WERI-Rb-1 (cell line): ENCODE measurements at regions not wholly inside any gene's neighbourhood (a gene's known extent, or its start where the extent isn't known, plus 50 kb on each side); places are given as distances from the start of the nearest gene placed in this dataset.

ENCODE experiments used
- DNase-seq: peaks from one replicate; pipeline ENCODE4 v3.0.0-alpha.2; 2020
- H3K27ac ChIP-seq: fragments of 250-450 bp; sonication (Bioruptor Pico); 2 replicates; pipeline ENCODE4 v1.5.1; 2020; ENCODE audit warnings: mild to moderate bottlenecking, moderate library complexity
- H3K27me3 ChIP-seq: fragments of 250-450 bp; sonication (Bioruptor Pico); 2 replicates; pipeline ENCODE4 v1.5.1; 2021; ENCODE audit warnings: mild to moderate bottlenecking, low read depth, moderate library complexity; ENCODE audit not compliant: insufficient read depth, severe bottlenecking
- H3K36me3 ChIP-seq: fragments of 250-450 bp; sonication (Bioruptor Pico); 2 replicates; pipeline ENCODE4 v1.5.1; 2020; ENCODE audit warnings: mild to moderate bottlenecking, moderate library complexity
- H3K4me3 ChIP-seq: 2 replicates; pipeline ENCODE4 v1.5.1; 2011; ENCODE audit warnings: low read depth, mild to moderate bottlenecking, control low read depth, low read length
- H3K9me3 ChIP-seq: fragments of 250-450 bp; sonication (Bioruptor Pico); 2 replicates; pipeline ENCODE4 v1.5.1; 2021; ENCODE audit warnings: mild to moderate bottlenecking, moderate library complexity; ENCODE audit not compliant: severe bottlenecking
- TF ChIP-seq, protein P1 (sequence below): IDR thresholded peaks from 2 replicates; pipeline ENCODE4 v1.5.1; 2011; ENCODE audit warnings: low read depth, mild to moderate bottlenecking, control low read depth, inconsistent platforms, low read length

GRCh38 chr13:68199271-68199670 lies 969.1 kb upstream of the PCDH9 start:
- TF ChIP-seq, protein P1, sequence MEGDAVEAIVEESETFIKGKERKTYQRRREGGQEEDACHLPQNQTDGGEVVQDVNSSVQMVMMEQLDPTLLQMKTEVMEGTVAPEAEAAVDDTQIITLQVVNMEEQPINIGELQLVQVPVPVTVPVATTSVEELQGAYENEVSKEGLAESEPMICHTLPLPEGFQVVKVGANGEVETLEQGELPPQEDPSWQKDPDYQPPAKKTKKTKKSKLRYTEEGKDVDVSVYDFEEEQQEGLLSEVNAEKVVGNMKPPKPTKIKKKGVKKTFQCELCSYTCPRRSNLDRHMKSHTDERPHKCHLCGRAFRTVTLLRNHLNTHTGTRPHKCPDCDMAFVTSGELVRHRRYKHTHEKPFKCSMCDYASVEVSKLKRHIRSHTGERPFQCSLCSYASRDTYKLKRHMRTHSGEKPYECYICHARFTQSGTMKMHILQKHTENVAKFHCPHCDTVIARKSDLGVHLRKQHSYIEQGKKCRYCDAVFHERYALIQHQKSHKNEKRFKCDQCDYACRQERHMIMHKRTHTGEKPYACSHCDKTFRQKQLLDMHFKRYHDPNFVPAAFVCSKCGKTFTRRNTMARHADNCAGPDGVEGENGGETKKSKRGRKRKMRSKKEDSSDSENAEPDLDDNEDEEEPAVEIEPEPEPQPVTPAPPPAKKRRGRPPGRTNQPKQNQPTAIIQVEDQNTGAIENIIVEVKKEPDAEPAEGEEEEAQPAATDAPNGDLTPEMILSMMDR = no peak
- Histone ChIP-seq H3K27ac (no peak overlapping the region), H3K27me3 (no peaks in the 10 kb centered on the region), H3K36me3 (no peaks in the 10 kb centered on the region), H3K4me3 (no peak overlapping the region), H3K9me3 (no peaks in the 10 kb centered on the region)
- DNase-seq = no peak

GRCh38 chr13:68190818-68191217 lies 960.7 kb upstream of the PCDH9 start:
- DNase-seq = no peak
- Histone ChIP-seq H3K4me3 (no peak overlapping the region), H3K9me3 (no peaks in the 10 kb centered on the region), H3K36me3 (no peaks in the 10 kb centered on the region), H3K27ac (no peak overlapping the region), H3K27me3 (no peaks in the 10 kb centered on the region)
- TF ChIP-seq, protein P1 = no peak

- no peaks in the 10 kb centered on the region for H3K27me3 ChIP-seq
- no peak for DNase-seq
- TF ChIP-seq, protein P1 = no peak
- no peak overlapping the region for H3K27ac ChIP-seq
- no peak overlapping the region for H3K4me3 ChIP-seq
- H3K9me3 ChIP-seq = no peaks in the 10 kb centered on the region
- no peaks in the 10 kb centered on the region for H3K36me3 ChIP-seq
Measured at GRCh38 chr13:68185444-68186141, 955.5 kb upstream of the PCDH9 start.

GRCh38 chr13:68176475-68176874 lies 946.3 kb upstream of the PCDH9 start:
- TF ChIP-seq, protein P1 = no peak
- Histone ChIP-seq H3K27me3 (no peaks in the 10 kb centered on the region), H3K9me3 (no peaks in the 10 kb centered on the region), H3K4me3 (no peak overlapping the region), H3K27ac (no peak overlapping the region), H3K36me3 (no peaks in the 10 kb centered on the region)
- DNase-seq = no peak

GRCh38 chr13:68174893-68175292 lies 944.8 kb upstream of the PCDH9 start:
- Histone ChIP-seq H3K36me3 (no peaks in the 10 kb centered on the region), H3K27ac (no peak overlapping the region), H3K27me3 (no peaks in the 10 kb centered on the region), H3K9me3 (no peaks in the 10 kb centered on the region), H3K4me3 (no peak overlapping the region)
- TF ChIP-seq, protein P1 = no peak
- no peak for DNase-seq

GRCh38 chr13:68173111-68173510 lies 943.0 kb upstream of the PCDH9 start:
- H3K9me3 ChIP-seq = no peaks in the 10 kb centered on the region
- no peak for DNase-seq
- H3K27ac ChIP-seq = no peak overlapping the region
- H3K4me3 ChIP-seq = no peak overlapping the region
- TF ChIP-seq, protein P1 = no peak
- no peaks in the 10 kb centered on the region for H3K27me3 ChIP-seq
- no peaks in the 10 kb centered on the region for H3K36me3 ChIP-seq
